GM19438 (cell line): ENCODE measurements at regions not wholly inside any gene's neighbourhood (a gene's known extent, or its start where the extent isn't known, plus 50 kb on each side); places are given as distances from the start of the nearest gene placed in this dataset.

ENCODE experiments used
- ATAC-seq: cut with Tn5 transposase; IDR thresholded peaks from one replicate; pipeline ENCODE4 v1.9.1; 2021; ENCODE audit warnings: low read depth; ENCODE audit not compliant: unreplicated experiment

DNA sequence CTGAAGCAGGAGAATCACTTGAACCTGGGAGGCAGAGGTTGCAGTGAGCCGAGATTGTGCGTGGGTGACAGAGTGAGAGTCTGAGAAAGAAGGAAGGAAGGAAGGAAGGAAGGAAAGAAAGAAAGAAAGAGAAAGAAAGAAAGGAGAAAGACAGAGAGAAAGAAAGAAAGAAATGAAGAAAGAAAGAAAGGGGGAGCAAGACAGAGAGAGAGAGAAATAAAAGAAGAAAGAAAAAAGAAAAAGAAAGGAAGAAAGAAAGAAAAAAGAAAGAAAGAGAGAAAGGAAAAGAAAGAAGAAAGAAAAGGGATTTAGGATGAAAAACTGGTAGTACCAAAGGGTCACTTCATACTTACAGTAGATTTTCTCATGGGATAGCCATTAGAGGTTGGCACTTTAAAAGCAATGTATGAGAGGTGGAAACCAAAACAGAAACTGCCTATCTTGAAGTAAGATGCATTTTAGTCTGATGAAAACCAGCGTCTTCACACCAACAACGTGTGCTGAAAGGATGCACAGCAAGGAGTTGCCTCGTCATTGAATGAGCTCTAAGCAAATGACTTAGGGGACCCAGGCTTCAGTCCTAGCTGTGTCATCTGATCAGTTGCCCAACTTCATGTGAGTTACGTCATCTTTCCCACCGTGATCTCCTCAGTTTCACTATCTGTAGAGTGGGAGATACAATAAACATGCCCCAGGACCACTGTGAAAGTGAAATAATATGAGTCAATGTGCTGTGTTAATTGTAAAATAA, 133.9 kb upstream of the NEDD9 start:
- peak; percentile 77 for ATAC-seq

GRCh38 chr6:11364971-11365397, 132.5 kb upstream of the NEDD9 start:
- ATAC-seq, result no peak

DNA sequence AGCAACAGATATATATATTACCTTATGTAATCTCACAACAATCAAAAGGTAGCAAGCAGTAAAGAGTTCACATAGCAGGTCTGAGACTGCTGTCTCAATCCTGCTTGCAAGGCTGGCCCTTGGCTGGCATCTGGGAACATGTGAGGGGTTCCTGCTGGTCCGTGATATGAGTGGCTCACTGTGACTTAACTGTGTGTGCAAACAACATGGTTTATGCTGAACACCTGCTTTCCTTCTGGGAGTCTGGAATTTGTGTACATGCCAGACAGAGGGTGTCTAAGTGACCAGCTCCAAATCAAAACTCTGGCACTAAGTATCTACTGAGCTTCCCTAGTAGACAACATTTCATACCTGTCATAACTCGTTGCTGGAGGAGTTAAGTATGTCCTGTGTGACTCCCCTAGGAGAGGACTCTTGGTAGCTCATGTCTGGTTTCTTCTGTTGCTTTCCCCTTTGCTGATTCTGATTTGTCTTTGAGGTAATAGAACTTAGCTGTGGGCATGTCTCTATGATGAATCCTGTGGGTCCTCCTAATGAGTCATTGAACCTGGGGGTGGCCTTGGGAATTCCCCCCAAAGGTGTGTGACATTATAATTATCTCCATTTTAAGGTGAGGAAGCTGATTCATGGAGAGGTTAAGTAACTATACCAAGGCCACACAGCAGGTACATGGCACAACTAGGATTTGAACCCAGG, 131.6 kb upstream of the NEDD9 start:
- ATAC-seq, result no peak

- no peak for ATAC-seq
Observed at GRCh38 chr6:11362564-11362963, 130.1 kb upstream of the NEDD9 start.

DNA sequence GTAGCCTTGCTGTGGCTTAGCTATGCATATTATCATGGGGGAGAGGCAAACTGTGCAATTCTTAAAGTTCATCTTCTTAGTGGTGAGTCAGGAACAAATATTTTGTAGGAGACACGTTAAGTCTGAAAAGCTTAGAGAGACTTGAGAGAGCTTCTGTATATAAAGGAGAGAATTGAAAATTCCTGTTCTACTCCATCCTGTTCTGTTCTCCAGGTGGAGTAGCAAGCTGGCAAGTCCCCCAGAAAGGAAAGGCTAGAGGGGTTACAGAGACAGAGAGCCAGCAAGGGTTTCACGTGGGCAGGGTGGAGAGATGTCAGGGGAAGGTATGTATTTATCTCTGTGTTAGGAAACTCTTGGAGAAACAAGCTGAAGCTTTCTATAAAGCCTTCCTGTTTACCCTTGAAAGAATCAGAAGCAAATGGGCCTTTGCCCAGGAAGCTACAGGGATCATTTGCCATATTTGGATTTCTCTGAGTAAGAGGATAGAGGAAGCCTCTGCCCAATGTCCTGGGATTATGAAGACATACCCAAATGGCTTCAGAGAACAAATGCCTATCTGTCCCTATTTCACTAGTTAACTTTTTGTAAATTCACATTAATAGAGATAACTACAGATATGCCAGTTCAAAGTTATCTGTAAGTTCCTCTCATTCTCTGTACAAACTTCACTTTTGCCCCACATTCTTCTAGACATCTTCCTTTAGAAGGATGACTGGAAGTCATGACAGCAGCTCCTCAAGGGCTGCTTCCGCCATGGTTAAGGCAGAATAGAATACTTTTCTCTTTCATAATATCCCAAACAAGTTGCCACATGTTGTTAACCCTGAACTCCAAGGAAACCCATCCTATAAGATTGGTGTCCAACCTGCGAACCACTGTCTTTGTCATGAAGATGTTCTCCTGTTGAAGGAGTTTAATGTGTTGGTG, 126.7 kb upstream of the NEDD9 start:
- no peak for ATAC-seq

- no peak for ATAC-seq
Observed at GRCh38 chr6:11357285-11357684, 124.8 kb upstream of the NEDD9 start.

- ATAC-seq, result no peak
Observed at GRCh38 chr6:11356404-11357155, 124.1 kb upstream of the NEDD9 start.

- peak; percentile 69 for ATAC-seq
Observed at GRCh38 chr6:11353921-11354389, 121.5 kb upstream of the NEDD9 start.

GRCh38 chr6:11350294-11350693, 117.8 kb upstream of the NEDD9 start:
- ATAC-seq, result no peak

DNA sequence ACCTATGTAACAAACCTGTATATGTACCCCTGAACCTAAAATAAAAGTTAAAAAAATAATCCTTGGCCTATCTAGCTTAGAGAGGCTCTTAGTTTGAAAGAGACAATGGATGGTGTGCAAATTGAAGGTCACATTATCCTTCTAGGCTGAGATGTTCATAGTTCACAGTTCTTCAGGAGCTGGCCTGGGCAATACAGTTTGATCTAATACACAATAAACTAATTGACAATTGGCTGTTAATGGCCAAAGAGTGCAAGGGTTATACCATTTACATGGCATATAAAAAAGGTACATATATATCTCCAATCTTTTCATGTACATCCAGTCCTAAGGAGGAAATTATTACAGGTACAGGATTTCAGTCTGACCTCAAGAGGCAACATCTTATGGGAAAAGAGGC, 117.4 kb upstream of the NEDD9 start:
- no peak for ATAC-seq

- no peak for ATAC-seq
Observed at GRCh38 chr6:11346516-11346915, 114.0 kb upstream of the NEDD9 start.

GRCh38 chr6:11345536-11345935, 113.1 kb upstream of the NEDD9 start:
- no peak for ATAC-seq

- no peak for ATAC-seq
Observed at GRCh38 chr6:11343963-11344723, 111.7 kb upstream of the NEDD9 start.

DNA sequence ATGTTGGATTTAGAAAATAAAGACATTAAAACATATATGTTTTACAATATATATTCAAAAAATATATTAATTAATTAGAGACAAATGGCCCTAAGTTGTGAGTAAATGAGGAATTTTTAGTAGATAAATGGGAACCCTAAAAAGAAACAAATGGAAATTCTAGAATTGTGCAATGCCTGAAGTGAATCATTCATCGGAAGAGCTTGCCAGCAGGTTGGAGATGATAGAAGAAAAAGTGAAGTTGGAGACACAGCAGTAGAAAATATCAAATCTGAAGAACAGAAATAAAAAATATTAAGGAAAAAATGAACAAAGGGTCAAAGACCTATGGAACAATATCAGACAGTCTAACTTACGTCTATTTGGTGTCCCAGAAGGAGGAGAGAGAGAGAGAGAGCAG, 109.4 kb upstream of the NEDD9 start:
- no peak for ATAC-seq

DNA sequence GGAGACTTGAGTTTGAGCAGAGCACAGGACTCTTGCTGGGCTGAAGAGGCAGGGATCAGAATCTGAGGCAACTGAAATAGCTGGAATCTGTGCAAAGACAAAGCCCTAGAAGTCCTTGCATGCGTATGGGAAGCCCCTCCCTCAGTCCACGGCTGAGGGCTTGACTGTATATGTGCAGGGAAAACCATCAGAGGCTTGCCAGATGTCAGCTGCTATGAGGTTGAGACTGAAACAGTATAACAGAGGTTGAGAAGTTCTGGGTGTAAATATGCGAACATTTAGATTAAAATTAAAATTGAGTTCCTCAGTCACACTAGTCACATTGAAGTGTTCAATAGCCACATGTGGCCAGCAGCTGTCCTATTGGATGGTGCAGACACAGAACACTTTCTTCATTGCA, 108.8 kb upstream of the NEDD9 start:
- no peak for ATAC-seq

GRCh38 chr6:11339380-11339779, 106.9 kb upstream of the NEDD9 start:
- no peak for ATAC-seq

DNA sequence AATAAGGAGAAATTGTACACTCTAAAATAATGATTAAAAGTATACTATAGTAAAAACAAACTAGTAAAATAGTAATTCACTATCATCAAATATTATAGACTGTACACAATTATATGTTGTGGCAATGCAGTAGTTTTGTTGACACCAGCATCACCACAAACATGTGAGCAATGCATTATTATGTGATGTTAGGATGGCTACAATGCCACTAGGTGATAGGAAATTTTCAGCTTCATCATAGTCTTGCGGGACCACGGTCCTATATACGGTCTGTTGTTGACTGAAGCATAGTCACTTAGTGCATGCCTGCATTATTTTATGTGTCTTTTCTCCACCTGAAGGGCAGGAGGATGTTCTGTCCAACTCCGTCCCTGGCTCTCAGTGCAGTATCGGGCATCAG, 104.8 kb upstream of the NEDD9 start:
- no peak for ATAC-seq

- ATAC-seq, result no peak
Observed at GRCh38 chr6:11335826-11336225, 103.4 kb upstream of the NEDD9 start.

DNA sequence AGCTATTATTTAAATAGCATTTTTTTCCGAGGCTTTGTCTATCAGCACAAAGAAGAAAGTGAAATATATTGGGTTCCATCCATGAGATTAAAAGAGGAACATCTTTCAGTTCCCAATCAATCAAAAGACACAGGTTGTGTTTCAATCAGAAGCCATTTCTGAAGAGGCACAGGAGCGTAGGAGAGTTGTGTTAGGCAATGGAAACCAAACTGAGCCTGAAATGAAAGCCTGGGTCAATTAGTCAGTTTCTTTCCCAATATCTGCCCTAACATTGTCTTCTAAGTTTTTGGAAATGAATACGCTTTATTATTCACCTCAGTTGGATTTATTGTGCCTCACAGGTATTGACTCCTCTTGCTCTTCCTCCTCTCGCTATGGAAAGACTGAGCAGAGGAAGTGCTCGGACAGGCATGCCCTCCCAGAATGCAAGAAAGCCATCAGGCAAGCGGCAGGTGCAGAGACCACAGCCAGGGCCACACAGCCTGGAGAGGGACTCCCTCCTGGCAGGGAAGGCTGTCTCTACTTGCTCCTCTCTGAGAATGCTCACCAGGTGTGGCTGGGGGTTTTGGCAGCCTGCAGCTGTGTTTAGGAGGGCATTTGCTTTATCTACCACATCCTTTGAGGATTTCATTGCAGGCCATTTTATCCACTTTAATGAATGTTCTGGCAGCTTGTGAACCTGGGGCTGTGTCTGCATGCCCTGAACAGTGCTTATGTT, 100.8 kb upstream of the NEDD9 start:
- no peak for ATAC-seq
